ENCODE measurements at regions not wholly inside any gene's neighbourhood (a gene's known extent, or its start where the extent isn't known, plus 50 kb on each side); places are given as distances from the start of the nearest gene placed in this dataset.

DNA sequence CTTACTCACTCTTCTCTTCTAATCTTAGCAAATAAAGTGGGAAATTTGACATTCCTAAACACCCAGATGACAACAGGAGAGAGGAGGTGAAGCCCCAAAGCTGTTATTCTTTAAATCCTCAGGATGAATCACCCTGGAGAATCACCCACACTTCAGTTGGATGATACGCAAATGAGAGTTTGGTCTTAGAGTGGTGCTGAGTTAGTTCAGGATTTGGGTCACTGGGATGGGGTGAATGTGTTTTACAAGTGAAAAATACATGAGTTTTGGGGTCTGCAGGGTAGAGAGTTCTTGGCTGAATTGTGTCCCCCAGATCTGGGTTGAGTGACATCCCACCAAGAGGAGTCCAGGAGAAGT lies 117.2 kb downstream of the GGTLC2 start:
- TF ChIP-seq CTCF (IDR thresholded peaks at IDR 0.05) (no peak), POLR2A (IDR thresholded peaks at IDR 0.05) (no peak)
